LNCaP clone FGC (cell line): ENCODE measurements at regions not wholly inside any gene's neighbourhood (a gene's known extent, or its start where the extent isn't known, plus 50 kb on each side); places are given as distances from the start of the nearest gene placed in this dataset.

Experiments
- DNase-seq: peaks from one replicate; pipeline ENCODE4 v3.0.0-alpha.2; 2011; ENCODE audit warnings: low read depth
- H3K4me3 ChIP-seq: 2 replicates; pipeline ENCODE4 v1.5.1; 2011; ENCODE audit warnings: mild to moderate bottlenecking, low read depth, low read length, control low read depth
- TF ChIP-seq, protein P1 (sequence below): IDR thresholded peaks from 2 replicates; pipeline ENCODE4 v1.5.1; 2012; ENCODE audit warnings: mild to moderate bottlenecking; ENCODE audit not compliant: control insufficient read depth, insufficient read depth; ENCODE audit errors: extremely low read depth

DNA sequence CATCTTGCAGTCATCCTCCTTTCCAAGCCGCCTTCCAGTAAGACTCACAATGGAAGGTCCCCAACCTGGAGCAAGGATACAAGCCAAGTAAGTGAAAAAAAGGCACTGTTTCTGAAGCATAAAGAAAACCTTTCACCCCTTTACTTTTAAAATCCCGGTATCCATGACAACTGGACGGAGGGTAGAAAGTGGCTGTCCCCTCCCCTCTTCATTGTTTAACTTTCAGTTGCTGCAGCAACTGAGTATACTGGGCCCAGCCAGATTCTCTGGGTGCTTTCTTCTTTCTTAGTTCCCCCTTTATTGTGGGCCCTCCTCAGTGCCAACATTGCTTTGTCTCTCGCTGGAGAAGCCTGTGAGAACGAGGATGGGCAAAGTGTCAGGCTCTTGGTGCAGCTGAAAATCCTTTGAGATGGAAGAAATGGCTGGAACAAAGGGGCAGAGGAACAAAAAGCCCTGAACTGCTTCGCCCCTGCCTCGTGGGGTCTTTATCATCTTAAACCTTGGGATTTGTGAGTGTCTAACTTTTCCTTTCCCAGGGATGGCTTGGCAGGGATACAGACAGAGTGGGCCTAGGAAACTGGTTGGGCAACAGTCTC, 224.0 kb upstream of the RGMA start:
- no peak overlapping the region for H3K4me3 ChIP-seq
- TF ChIP-seq, protein P1, sequence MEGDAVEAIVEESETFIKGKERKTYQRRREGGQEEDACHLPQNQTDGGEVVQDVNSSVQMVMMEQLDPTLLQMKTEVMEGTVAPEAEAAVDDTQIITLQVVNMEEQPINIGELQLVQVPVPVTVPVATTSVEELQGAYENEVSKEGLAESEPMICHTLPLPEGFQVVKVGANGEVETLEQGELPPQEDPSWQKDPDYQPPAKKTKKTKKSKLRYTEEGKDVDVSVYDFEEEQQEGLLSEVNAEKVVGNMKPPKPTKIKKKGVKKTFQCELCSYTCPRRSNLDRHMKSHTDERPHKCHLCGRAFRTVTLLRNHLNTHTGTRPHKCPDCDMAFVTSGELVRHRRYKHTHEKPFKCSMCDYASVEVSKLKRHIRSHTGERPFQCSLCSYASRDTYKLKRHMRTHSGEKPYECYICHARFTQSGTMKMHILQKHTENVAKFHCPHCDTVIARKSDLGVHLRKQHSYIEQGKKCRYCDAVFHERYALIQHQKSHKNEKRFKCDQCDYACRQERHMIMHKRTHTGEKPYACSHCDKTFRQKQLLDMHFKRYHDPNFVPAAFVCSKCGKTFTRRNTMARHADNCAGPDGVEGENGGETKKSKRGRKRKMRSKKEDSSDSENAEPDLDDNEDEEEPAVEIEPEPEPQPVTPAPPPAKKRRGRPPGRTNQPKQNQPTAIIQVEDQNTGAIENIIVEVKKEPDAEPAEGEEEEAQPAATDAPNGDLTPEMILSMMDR: no peak
- DNase-seq: no peak

DNA sequence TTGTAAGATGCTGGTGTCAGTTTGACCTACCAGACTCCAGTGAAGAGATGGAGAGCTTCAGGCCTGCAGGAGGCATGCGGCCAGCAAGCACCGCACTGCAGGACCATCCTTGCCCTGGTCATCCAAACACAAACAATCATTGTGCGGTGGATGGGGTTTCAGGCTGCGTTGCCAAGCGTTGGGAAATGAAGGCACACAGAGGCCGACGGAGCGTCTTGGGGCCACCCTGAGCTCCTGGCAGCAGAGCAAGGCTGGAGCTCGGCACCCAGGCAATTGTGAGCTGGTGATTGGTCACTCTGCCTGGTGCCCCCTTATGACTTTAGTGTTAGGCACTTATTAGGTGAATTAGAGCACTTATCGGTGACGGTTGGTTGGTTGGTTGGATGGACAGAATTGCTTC, 222.6 kb upstream of the RGMA start:
- no peak for DNase-seq
- no peak overlapping the region for H3K4me3 ChIP-seq
- TF ChIP-seq, protein P1: no peak

DNA sequence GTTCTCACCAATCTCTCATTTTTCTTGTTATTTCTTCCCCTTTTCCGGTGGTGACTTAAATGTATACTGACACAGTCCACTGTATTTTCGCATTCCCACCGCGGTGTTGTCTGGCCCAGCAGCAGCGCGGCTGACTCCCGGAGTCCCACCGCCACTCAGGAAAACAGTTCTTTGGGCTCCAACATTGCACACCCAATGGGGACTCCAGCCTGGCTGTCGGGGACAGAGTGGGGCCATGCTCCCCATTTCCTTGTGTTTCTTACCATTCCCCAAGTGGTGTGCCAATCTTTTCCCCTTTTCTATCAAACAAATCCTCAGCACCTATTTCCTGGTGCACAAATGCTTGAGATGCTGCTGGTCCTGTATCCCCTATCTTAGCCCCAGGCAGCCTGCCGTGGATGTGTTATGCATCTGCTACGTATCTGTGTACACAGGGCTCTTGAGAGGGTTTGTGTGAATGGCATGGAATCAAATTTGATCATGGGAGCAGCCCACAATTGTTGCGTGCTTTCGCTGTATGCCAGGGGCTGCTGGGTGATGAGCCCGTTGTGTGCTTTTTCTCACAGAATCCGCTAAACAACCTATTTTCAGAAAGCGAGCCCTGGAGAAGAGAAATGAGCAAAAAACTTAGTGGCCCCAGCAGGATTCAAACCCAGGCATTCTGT, 219.1 kb upstream of the RGMA start:
- DNase-seq: no peak
- TF ChIP-seq, protein P1: no peak
- H3K4me3 ChIP-seq: no peak overlapping the region

DNA sequence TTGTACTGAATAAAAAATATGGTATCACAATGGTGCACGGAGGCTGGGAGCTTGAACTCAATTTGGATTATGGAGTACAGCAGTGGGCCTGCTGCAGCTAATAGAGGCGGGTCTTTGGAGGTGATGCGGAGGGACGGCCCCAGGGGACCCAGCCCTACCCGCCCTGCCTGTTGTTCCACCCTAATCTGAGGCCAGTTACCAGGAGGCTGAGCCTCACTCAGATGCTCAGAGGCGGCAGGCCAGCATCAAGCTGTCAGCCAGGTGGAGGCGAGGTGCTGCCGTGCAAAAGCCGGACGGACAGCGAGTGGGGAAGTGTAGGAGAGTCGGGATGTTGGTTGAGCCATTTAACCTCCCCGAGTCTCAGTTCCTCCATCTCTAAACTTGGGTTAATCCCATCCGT, 218.5 kb upstream of the RGMA start:
- no peak overlapping the region for H3K4me3 ChIP-seq
- DNase-seq: no peak
- TF ChIP-seq, protein P1: no peak

DNA sequence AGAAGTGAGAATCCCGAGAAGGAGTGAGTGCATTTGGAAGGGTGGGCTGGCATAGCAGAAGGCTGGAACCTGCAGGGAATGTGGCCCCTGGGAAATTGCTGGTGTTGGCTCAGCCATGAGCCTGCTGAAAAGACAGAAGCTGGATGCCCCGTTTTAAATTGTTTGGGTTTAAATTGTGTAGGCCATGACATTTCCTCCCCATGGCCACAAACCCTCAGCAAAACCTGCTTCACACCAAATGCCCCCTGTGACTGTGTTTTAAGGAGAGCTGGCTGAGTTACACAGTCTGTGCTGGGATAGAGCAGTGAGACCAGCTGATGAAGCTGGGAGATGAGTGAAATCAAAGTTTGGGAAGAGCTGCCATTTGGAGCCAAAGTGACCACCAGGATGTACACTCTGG, 216.3 kb upstream of the RGMA start:
- DNase-seq: no peak
- H3K4me3 ChIP-seq: no peak overlapping the region
- TF ChIP-seq, protein P1: no peak

DNA sequence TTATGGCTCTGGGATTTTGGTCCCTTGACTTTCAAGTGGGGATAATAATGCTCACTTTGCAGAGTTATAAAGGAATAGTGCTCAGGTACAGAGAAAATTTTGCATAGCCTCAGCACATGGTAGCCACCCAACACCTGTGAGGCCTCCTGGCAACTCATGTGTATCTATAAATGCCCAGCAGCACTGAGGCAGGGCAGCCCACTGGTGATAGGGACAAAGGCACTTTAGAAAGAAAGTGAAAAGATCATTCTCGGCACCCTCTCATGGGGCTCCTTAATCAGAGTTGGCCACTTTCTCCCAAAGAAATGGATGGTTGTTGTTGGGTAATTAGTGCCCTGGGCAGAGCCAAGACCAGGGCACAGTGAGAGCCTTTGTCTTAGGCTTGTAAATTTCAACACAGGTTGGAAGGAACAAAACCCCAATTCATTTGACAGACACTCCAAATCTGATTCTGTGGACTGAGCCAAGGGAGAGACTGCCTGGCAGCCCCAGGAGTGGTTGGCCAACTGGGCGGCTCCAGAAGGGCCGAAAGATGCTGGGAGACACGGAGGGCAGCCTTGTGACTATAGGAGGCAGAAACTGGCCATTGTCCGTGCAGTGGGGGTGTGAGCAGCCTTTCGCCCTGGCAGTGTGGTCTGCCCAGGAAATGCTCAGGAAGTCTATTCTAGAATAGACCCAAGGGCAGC, 213.2 kb upstream of the RGMA start:
- no peak overlapping the region for H3K4me3 ChIP-seq
- no peak for DNase-seq
- TF ChIP-seq, protein P1: no peak
